ENCODE measurements at regions not wholly inside any gene's neighbourhood (a gene's known extent, or its start where the extent isn't known, plus 50 kb on each side); places are given as distances from the start of the nearest gene placed in this dataset.

GRCh38 chr15:93460717-93461116 is 371.7 kb upstream of the RGMA start:
- TF ChIP-seq POLR2A (IDR thresholded peaks at IDR 0.05) (no peak), CTCF (IDR thresholded peaks at IDR 0.05) (no peak)
